ENCODE measurements at regions not wholly inside any gene's neighbourhood (a gene's known extent, or its start where the extent isn't known, plus 50 kb on each side); places are given as distances from the start of the nearest gene placed in this dataset.
"Not testable (repeated sequence)": the region's sequence is repeated elsewhere in the genome, so short reads cannot be mapped to it uniquely, and the experiment has no call there.

- in situ Hi-C loops (cut with MboI; ENCODE audit: low sequenced_read_pairs, unreplicated experiment) = no loop called here
- DNase-seq (ENCODE audit: low spot score) = no peak
- no peak for TF ChIP-seq CTCF (IDR thresholded peaks at IDR 0.05; ENCODE audit: borderline replicate concordance, control extremely low read depth, extremely low read depth, insufficient read depth, missing control alignments)
Observed at GRCh38 chr2:13401312-13401711, 684.6 kb downstream of the TRIB2 start.

- no peak for DNase-seq (ENCODE audit: low spot score)
- in situ Hi-C loops (cut with MboI; ENCODE audit: low sequenced_read_pairs, unreplicated experiment) = no loop called here
- TF ChIP-seq CTCF (IDR thresholded peaks at IDR 0.05; ENCODE audit: borderline replicate concordance, control extremely low read depth, extremely low read depth, insufficient read depth, missing control alignments) = no peak
Observed at GRCh38 chr2:13413989-13414388, 697.3 kb downstream of the TRIB2 start.

GRCh38 chr2:13414897-13415296, 698.2 kb downstream of the TRIB2 start:
- TF ChIP-seq CTCF (IDR thresholded peaks at IDR 0.05; ENCODE audit: borderline replicate concordance, control extremely low read depth, extremely low read depth, insufficient read depth, missing control alignments) = no peak
- in situ Hi-C loops (cut with MboI; ENCODE audit: low sequenced_read_pairs, unreplicated experiment) = no loop called here
- no peak for DNase-seq (ENCODE audit: low spot score)

GRCh38 chr2:13433954-13434353, 717.2 kb downstream of the TRIB2 start:
- TF ChIP-seq CTCF (IDR thresholded peaks at IDR 0.05; ENCODE audit: borderline replicate concordance, control extremely low read depth, extremely low read depth, insufficient read depth, missing control alignments) = no peak
- no peak for DNase-seq (ENCODE audit: low spot score)
- in situ Hi-C loops (cut with MboI; ENCODE audit: low sequenced_read_pairs, unreplicated experiment) = no loop called here

- in situ Hi-C loops (cut with MboI; ENCODE audit: low sequenced_read_pairs, unreplicated experiment); DNase-seq (ENCODE audit: low spot score): not testable (repeated sequence)
Observed at GRCh38 chr2:13443554-13444261, 727.0 kb downstream of the TRIB2 start.

- in situ Hi-C loops (cut with MboI; ENCODE audit: low sequenced_read_pairs, unreplicated experiment) = no loop called here
- no peak for TF ChIP-seq CTCF (IDR thresholded peaks at IDR 0.05; ENCODE audit: borderline replicate concordance, control extremely low read depth, extremely low read depth, insufficient read depth, missing control alignments)
Observed at GRCh38 chr2:13462464-13462863, 745.7 kb downstream of the TRIB2 start.

GRCh38 chr2:13466076-13466475, 749.3 kb downstream of the TRIB2 start:
- no peak for TF ChIP-seq CTCF (IDR thresholded peaks at IDR 0.05; ENCODE audit: borderline replicate concordance, control extremely low read depth, extremely low read depth, insufficient read depth, missing control alignments)
- in situ Hi-C loops (cut with MboI; ENCODE audit: low sequenced_read_pairs, unreplicated experiment) = no loop called here
- DNase-seq (ENCODE audit: low spot score) = no peak

More at GRCh38 chr2:13462464-13462863, 745.7 kb downstream of the TRIB2 start:
- no peak for DNase-seq (ENCODE audit: low spot score)
